ENCODE measurements at regions not wholly inside any gene's neighbourhood (a gene's known extent, or its start where the extent isn't known, plus 50 kb on each side); places are given as distances from the start of the nearest gene placed in this dataset.

- TF ChIP-seq CTCF (IDR thresholded peaks at IDR 0.05) (no peak), EP300 (IDR thresholded peaks at IDR 0.05) (no peak), POLR2A (IDR thresholded peaks at IDR 0.05) (no peak)
Measured at GRCh38 chr18:70640336-70640887, 351.6 kb downstream of the SOCS6 start.

Data from suprapubic skin (tissue), 3 donors.